PC-3 (cell line): ENCODE measurements at regions not wholly inside any gene's neighbourhood (a gene's known extent, or its start where the extent isn't known, plus 50 kb on each side); places are given as distances from the start of the nearest gene placed in this dataset.

ENCODE experiments used
- CTCF ChIP-seq: fragments of 300-600 bp; sonication (generic); conservative IDR thresholded peaks from 2 replicates; pipeline ENCODE4 v1.5.1; 2017; ENCODE audit warnings: antibody characterized with exemption, low read depth, mild to moderate bottlenecking, low read length
- EZH2 ChIP-seq: fragments of 300-600 bp; sonication (generic); IDR thresholded peaks from one replicate; pipeline ENCODE4 v1.6.1; 2017; ENCODE audit warnings: antibody characterized with exemption, mild to moderate bottlenecking, low read length; ENCODE audit not compliant: unreplicated experiment
- EZH2phosphoT487 ChIP-seq: fragments of 300-600 bp; sonication (generic); IDR thresholded peaks from 2 replicates; pipeline ENCODE4 v1.6.1; 2018; ENCODE audit warnings: mild to moderate bottlenecking, antibody characterized with exemption, low read length, borderline replicate concordance

DNA sequence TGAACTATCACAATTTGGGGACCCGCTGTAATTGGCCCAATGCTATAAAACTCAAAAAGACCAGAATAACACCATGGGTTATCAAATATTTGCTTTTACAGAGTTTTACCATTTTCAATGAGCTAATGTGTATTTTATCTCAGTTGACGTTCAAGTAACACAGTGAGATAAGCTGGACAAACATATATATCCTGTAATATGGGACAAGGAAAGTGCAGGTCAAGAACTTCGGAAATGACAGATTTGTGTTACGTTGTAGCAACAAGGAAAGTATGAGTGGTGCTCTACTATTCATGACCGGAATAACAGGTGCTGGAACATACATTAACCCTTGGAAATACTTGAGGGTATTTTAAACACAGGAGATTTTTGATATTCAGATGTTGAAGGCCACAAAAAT is 566.4 kb upstream of the FLRT2 start:
- TF ChIP-seq CTCF (no peak), EZH2 (no peak), EZH2phosphoT487 (no peak)
